22Rv1 (cell line): ENCODE measurements at regions not wholly inside any gene's neighbourhood (a gene's known extent, or its start where the extent isn't known, plus 50 kb on each side); places are given as distances from the start of the nearest gene placed in this dataset.

ENCODE experiments used
- CTCF ChIP-seq: fragments of 450-650 bp; IDR thresholded peaks from 2 replicates; pipeline ENCODE4 v1.5.1; 2017; ENCODE audit warnings: mild to moderate bottlenecking
- ZFX ChIP-seq: fragments of 450-650 bp; IDR thresholded peaks from 2 replicates; pipeline ENCODE4 v1.6.1; 2017; ENCODE audit warnings: antibody characterized with exemption, borderline replicate concordance

GRCh38 chr4:132124624-132124974, 1024.5 kb upstream of the PCDH10 start:
- TF ChIP-seq CTCF (no peak), ZFX (no peak)
